ENCODE measurements at regions not wholly inside any gene's neighbourhood (a gene's known extent, or its start where the extent isn't known, plus 50 kb on each side); places are given as distances from the start of the nearest gene placed in this dataset.
"Not testable (repeated sequence)": the region's sequence is repeated elsewhere in the genome, so short reads cannot be mapped to it uniquely, and the experiment has no call there.

DNA sequence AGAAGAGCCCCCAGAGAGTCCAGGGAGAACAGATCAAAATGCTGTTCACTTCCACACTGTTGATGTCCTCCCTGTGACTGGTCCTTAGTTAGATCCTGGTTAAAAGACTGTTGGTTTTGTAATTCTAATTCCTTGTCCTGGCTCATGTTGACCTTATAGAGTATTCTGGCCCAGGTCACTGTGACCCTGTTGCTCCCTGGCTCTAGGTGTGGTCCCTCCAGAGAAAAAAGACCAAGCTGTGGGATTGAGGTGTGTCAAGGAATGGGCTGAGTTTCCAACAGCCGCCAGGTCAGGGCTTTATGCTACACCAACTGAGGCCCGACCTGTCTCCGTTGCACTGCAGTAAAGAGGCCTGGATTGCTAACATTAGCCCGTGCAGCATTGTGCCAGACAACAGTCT, 241.0 kb upstream of the MSX2 start:
- DNase-seq, result no peak

DNA sequence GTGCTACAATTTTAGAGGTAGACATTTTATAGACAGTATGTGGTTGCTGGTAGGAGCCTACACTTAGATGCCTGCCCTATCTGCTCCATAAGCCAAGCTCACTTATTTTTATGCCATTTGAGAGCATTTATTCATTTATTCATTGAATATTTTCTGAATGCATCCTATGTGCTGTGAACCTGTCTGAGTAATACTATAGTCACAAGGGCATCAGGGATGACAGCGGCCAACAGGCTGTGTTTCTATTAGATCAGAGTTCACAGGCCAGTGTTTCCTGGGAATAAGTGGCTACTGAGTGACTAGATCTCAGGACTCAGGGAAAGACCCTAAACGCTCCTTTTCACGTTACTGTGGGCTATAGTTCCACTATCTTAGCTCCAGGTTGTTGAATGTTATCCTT, 235.2 kb upstream of the MSX2 start:
- DNase-seq, result no peak

DNA sequence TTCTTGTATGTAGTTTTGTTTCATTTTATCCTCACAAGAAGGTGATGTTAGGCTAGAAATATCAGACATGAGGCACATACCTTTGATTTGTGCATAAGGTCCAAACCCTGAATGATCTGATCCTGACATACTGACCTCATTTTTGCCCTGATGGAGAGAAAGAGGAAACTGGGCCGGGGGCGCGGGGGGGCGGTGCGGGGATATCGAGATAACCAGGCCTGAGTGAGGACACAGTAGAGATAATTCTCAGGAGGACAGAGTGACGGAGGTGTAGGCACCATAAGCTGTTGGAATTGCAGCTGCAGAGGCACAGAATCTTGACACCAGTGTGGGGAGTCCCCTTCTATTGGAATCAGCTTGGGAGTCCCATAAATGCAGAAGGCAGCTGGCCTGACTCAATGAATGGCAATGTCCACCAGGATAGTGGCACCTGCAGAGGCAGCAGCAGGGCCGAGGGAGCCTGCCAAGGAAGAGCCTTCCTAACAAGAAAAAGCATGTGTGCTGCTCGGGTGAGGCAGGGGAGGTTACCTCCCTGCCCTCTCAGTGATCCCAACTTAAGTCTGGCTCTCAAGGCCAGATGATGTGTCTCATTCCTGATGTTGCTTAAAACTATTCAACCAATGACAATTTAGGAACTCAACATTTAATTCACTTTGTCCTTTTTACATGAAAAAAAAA, 234.3 kb upstream of the MSX2 start:
- DNase-seq, result no peak

- DNase-seq, result no peak
These were observed 233.7 kb upstream of the MSX2 start for GRCh38 chr5:174490728-174491127.

DNA sequence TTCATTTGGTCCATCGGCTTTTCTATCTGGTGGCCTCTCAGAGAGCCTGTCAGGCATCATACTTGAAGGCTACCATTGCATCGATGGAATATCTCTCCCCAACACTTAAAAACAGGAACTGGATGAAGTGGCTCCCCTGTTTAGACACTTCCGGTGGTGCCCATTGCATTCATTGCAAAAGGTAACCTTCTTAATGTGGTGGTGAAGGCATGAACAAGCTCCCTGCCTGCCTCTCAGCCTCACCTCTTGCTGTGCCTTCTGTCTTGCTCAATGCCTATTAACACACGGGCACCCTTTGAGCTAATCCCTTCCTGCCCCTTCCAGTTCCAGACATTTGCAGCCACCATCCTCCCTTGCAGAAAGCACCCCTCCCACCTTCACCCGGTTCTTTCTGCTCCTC, 233.1 kb upstream of the MSX2 start:
- DNase-seq, result no peak

DNA sequence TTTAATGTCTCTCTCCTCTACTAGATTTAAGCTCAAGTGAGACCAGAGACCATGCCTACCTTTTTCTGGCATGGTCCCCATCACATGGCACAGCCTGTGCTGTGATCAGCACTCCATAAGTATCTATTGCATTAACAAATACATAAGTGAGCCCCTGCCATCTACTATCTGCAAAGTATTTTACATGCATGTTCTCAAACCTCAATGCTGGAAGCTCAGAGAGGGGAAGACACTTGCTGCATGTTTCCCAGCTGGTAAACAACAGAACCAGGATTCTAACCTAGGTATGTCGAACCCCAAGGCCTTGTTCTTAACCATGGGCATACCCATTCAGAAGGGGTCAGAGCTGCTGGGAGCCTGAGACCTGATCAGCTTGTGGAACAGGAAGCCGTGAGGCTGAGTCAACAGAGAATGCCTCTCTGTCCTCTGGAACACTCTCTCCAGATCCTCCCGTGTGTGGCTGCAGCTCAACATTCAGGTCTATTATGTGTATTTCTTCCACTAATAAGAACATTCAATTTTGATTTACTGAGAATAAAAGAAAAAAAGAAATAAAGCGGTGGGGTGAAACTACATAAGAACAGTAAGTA, 232.5 kb upstream of the MSX2 start:
- DNase-seq, result no peak

- DNase-seq, result no peak
These were observed 230.9 kb upstream of the MSX2 start for GRCh38 chr5:174493530-174493929.

DNA sequence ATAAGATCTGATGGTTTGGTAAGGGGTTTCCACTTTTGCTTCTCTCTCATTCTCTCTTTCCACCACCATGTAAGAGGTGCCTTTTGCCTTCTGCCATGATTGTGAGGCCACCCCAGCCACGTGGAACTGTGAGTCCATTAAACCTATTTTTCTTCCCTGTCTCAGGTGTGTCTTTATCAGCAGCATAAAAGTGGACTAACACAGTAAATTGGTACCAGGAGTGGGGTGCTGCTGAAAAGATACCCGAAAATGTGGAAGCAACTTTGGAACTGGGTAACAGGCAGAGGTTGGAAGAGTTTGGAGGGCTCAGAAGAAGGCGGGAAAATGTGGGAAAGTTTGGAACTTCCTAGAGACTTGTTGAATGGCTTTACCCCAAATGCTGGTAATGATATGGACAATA, 226.4 kb upstream of the MSX2 start:
- not testable (repeated sequence) for DNase-seq

GRCh38 chr5:174498575-174498974, 225.8 kb upstream of the MSX2 start:
- DNase-seq, result not testable (repeated sequence)

- no peak for DNase-seq
These were observed 223.7 kb upstream of the MSX2 start for GRCh38 chr5:174500636-174501035.

- DNase-seq, result no peak
These were observed 222.8 kb upstream of the MSX2 start for GRCh38 chr5:174501461-174502069.

- DNase-seq, result no peak
These were observed 221.3 kb upstream of the MSX2 start for GRCh38 chr5:174503086-174503460.

DNA sequence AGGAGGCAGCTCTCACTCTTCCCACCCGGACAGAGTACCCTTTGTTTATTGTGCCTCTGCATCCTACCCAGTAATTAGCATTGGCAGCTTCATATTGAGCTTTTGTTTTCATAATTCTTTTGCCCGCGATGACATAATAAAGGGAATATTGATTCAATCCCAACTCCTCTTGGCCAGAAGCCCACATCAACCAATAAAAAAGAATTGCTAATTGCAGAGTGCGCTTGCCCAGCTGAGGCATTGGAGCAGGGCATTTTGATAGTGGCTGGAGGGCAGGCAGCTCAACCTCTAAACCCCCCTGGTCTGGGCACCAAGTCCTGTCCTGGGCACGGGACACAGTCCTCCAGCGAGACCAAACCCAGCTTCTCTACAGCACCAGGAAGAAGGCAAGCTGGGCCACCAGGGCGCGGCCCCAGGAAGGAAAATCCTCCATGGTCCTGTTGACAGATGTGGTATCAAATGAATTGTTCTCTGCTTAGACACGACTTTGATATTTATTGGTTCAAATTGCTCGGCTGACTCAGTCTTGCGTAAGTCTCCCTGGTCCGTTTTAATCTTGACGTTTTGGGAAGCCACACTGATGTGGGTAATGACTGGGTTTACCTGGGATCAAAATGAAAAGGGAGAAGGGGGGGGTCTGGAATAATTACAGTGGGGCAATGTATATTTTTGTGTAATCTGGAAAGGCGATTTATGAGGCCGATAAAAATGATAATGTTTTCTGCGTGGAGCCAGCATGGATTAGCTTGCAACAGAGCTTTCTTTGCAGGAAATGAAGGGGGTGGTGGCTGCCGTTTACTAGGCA, 220.7 kb upstream of the MSX2 start:
- DNase-seq, result peak in 1 of 3 donors; percentile 21

DNA sequence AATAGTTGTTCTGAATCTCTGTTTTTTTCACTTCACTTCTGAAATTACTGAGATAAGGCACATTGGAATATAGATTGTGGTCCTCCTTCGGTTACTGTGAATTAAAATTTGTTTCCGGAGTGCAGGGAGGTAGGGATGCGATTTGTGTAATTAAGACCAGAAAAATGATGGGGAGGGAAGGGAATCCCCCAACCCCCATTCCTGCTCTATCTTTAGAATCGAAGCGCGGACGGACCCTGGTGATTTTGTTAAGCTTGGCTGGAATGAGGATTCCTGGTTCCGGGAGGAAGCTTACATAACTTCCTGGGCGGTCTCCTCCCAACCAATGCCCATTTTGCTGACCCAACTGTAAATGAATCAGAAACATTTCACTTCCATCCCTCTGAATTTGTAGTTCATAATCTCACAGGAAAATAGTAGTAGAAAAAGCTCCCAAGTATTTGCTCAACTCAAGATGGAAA, 220.1 kb upstream of the MSX2 start:
- no peak for DNase-seq

DNA sequence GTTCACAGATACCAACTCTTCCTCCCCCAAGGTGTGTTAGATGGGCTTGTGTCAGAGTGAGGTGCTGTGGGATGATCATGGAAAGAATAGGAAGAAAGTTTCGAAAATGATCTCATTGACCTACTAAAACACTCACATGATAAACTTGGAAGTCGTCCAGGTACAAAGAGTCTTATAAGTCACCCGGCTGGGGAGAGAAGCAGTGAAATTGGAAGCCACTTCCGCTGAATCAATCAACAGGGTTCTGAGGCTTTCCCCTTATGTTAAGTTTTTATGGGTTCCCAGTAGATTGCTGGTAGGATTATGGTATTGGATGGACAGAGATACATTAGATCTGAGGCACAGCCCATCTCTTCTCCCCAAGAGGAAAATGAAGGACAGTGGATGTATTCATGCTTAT, 218.8 kb upstream of the MSX2 start:
- DNase-seq, result no peak

GRCh38 chr5:174510782-174511453, 213.5 kb upstream of the MSX2 start:
- DNase-seq, result not testable (repeated sequence)

DNA sequence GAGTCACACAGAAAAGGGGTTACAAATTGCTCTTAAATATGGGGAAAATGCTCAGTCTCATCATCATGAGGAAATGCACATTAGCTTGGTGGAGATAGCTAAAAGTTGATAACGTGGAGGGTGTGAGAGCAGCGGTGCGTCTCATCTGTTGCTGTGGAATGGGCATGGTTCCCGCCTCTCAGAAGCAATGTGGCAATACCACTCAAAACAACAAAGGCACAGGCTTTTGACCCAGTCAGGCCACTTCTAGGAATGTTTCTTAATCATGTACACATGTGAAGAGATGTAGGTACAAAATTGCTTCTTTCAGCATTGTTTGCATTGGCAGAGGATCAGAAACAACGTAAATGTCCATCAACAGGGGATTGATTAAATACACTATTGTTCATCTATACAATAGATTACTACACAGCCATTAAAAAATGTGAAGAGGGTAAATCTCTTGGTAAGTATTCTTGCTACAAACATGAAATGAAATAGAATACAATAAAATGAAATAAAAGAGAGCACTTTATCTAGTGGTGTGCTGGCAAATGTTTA, 212.6 kb upstream of the MSX2 start:
- DNase-seq, result no peak

GRCh38 chr5:174514325-174514724, 210.1 kb upstream of the MSX2 start:
- no peak for DNase-seq

GRCh38 chr5:174514983-174515394, 209.4 kb upstream of the MSX2 start:
- DNase-seq, result no peak

DNA sequence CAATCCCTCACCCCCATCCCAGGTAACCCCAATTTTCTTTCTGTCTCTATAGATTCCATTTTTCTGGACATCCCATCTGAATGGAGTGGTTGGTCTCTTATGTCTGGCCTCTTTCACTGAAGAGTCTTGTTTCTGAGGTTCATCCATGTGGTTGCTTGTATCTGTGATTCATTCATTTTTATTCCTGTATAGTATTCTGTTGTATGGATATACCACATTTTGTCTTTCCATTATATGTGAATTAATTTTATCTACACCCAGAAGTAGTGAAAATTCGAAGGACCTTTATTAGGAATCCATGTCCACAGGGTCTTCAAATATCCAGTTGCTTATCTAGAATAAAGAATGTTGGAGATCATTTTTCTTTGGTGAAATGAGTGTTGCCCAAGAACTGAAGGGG, 207.6 kb upstream of the MSX2 start:
- no peak for DNase-seq

DNA sequence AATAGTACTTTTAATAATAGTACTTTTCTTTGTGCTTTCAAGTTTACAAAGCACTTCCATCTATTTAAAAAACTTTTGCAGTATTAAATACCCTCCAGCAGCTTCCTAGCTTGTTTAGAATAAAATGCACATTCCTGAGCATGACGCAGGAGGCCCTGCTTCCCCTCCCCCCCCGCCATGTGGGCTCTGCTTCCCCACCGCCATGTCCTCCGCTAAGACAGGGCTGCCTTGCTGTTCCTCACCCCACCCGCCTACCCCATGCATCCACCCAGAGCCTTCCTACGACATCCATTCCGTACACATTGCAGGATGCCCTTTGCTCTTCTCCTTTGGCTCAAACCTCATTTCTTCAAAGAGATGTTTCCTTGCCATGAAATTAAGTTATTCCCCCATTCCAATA, 205.9 kb upstream of the MSX2 start:
- DNase-seq, result no peak

Measured in muscle of back (tissue), 3 donors.